ENCODE measurements at regions not wholly inside any gene's neighbourhood (a gene's known extent, or its start where the extent isn't known, plus 50 kb on each side); places are given as distances from the start of the nearest gene placed in this dataset.

GRCh38 chr13:34884366-34884765 lies 57.7 kb upstream of the NBEA start:
- TF ChIP-seq CTCF (IDR thresholded peaks at IDR 0.05; ENCODE audit: low read depth, low read length, missing control alignments) = no peak
- H3K4me3 ChIP-seq (ENCODE audit: low read depth, low read length) = no peak overlapping the region
- DNase-seq (ENCODE audit: low read depth) = no peak

DNA sequence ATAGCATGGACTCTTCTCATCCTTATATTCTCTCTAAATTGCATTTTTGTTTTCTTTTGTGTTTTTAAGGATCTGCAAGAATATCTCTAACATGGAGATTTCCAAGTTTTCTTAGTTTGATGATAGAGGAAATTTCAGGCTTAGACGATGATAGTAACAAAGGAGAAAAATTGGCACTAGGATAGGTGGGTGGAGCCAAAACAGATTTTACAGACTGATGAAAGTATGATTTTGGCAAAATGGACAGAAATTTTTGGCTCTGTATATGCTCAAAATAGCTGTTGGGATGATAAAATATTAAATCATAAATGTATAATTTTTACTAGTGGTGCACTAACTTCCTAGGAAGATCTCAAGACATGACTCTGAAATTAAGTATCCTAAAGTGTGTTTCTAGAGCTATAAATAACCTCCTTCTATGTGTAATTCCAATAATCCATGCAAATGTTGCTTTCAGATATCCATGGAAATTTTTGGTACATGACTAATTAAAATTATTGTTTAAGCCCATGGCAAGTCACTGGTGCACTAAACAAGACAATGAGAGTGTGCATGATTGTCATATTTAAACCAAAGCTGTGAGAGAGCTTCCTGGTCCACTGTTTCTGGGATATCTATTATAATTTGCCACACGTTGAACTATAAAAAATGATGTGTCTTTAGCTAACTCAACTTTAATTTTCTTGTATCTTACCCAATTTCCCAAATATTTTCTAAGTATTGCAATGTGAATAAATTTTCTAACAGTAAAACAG lies 55.8 kb upstream of the NBEA start:
- no peak overlapping the region for H3K4me3 ChIP-seq (ENCODE audit: low read depth, low read length)
- TF ChIP-seq CTCF (IDR thresholded peaks at IDR 0.05; ENCODE audit: low read depth, low read length, missing control alignments) = no peak

DNA sequence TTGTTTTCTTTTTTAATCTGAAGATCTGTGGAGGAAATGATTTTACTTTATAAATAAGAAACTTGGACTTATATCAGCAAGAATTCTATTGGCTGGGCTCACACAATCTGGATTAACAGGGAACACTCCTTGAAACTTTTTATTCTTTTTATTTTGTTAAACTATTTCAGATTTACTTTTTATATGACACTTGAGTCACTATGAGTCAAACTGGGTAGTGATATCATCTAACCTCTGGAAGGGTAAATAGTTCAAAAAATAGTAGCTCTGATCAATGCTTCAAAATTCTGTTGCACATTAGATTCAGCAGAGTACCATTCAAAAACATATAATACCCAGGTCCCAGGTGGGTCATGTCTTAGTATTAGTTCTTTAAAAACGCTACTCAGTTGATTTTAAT lies 55.1 kb upstream of the NBEA start:
- no peak for TF ChIP-seq CTCF (IDR thresholded peaks at IDR 0.05; ENCODE audit: low read depth, low read length, missing control alignments)
- no peak for DNase-seq (ENCODE audit: low read depth)

More for the DNA sequence above, 55.8 kb upstream of the NBEA start:
- DNase-seq (ENCODE audit: low read depth) = no peak

More for the DNA sequence above, 55.1 kb upstream of the NBEA start:
- no peak overlapping the region for H3K4me3 ChIP-seq (ENCODE audit: low read depth, low read length)

All from GM12864 (cell line).